ENCODE measurements at regions not wholly inside any gene's neighbourhood (a gene's known extent, or its start where the extent isn't known, plus 50 kb on each side); places are given as distances from the start of the nearest gene placed in this dataset.

- H2AFZ ChIP-seq (ENCODE audit: low read length): no peak overlapping the region
- H3K36me3 ChIP-seq (replicated peaks; ENCODE audit: insufficient read depth, low read length): no peaks in the 10 kb centered on the region
- TF ChIP-seq EZH2 (optimal IDR thresholded peaks at IDR 0.05; ENCODE audit: low read depth, low read length) (no peak), EZH2phosphoT487 (IDR thresholded peaks at IDR 0.05; ENCODE audit: low read length) (no peak)
- TF ChIP-seq, protein P1, sequence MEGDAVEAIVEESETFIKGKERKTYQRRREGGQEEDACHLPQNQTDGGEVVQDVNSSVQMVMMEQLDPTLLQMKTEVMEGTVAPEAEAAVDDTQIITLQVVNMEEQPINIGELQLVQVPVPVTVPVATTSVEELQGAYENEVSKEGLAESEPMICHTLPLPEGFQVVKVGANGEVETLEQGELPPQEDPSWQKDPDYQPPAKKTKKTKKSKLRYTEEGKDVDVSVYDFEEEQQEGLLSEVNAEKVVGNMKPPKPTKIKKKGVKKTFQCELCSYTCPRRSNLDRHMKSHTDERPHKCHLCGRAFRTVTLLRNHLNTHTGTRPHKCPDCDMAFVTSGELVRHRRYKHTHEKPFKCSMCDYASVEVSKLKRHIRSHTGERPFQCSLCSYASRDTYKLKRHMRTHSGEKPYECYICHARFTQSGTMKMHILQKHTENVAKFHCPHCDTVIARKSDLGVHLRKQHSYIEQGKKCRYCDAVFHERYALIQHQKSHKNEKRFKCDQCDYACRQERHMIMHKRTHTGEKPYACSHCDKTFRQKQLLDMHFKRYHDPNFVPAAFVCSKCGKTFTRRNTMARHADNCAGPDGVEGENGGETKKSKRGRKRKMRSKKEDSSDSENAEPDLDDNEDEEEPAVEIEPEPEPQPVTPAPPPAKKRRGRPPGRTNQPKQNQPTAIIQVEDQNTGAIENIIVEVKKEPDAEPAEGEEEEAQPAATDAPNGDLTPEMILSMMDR (IDR thresholded peaks at IDR 0.05; ENCODE audit: low read length): no peak
- no peak overlapping the region for H3K4me3 ChIP-seq (ENCODE audit: low read length)
- no peak overlapping the region for H3K27ac ChIP-seq (ENCODE audit: low read length)
- no peaks in the 10 kb centered on the region for H4K20me1 ChIP-seq (ENCODE audit: insufficient read depth, low read length)
- H3K9me2 ChIP-seq (replicated peaks; ENCODE audit: insufficient read depth, low read length): no peaks in the 10 kb centered on the region
- no peaks in the 10 kb centered on the region for H3F3A ChIP-seq (ENCODE audit: insufficient read depth, low read length)
- H3K79me2 ChIP-seq (ENCODE audit: low read length): no peaks in the 10 kb centered on the region
- DNase-seq: no peak
- H3K9ac ChIP-seq (ENCODE audit: low read length): no peak overlapping the region
- no peaks in the 10 kb centered on the region for H3K9me3 ChIP-seq (replicated peaks; ENCODE audit: insufficient read depth, low read length)
- H3K27me3 ChIP-seq (replicated peaks; ENCODE audit: insufficient read depth, low read length): no peaks in the 10 kb centered on the region
- no peaks in the 10 kb centered on the region for H3K4me1 ChIP-seq (ENCODE audit: low read length)
- H3K4me2 ChIP-seq (ENCODE audit: low read depth, low read length): no peak overlapping the region
Measured at GRCh38 chr9:28909526-28909925, 1336.2 kb upstream of the C9orf72 start.

GRCh38 chr9:28912621-28913020 lies 1339.3 kb upstream of the C9orf72 start:
- Histone ChIP-seq H3K9me2 (replicated peaks; ENCODE audit: insufficient read depth, low read length) (no peaks in the 10 kb centered on the region), H3K9me3 (replicated peaks; ENCODE audit: insufficient read depth, low read length) (no peaks in the 10 kb centered on the region), H4K20me1 (ENCODE audit: insufficient read depth, low read length) (no peaks in the 10 kb centered on the region), H3K27me3 (replicated peaks; ENCODE audit: insufficient read depth, low read length) (no peaks in the 10 kb centered on the region), H3K4me1 (ENCODE audit: low read length) (no peaks in the 10 kb centered on the region), H3K4me3 (ENCODE audit: low read length) (no peak overlapping the region), H3K9ac (ENCODE audit: low read length) (no peak overlapping the region), H3K79me2 (ENCODE audit: low read length) (no peaks in the 10 kb centered on the region), H3K27ac (ENCODE audit: low read length) (no peak overlapping the region), H3K4me2 (ENCODE audit: low read depth, low read length) (no peak overlapping the region), H2AFZ (ENCODE audit: low read length) (no peak overlapping the region), H3F3A (ENCODE audit: insufficient read depth, low read length) (no peaks in the 10 kb centered on the region), H3K36me3 (replicated peaks; ENCODE audit: insufficient read depth, low read length) (no peaks in the 10 kb centered on the region)
- TF ChIP-seq EZH2phosphoT487 (IDR thresholded peaks at IDR 0.05; ENCODE audit: low read length): no peak
- no peak for TF ChIP-seq EZH2 (optimal IDR thresholded peaks at IDR 0.05; ENCODE audit: low read depth, low read length)
- TF ChIP-seq, protein P1 (IDR thresholded peaks at IDR 0.05; ENCODE audit: low read length): no peak
- DNase-seq: no peak

DNA sequence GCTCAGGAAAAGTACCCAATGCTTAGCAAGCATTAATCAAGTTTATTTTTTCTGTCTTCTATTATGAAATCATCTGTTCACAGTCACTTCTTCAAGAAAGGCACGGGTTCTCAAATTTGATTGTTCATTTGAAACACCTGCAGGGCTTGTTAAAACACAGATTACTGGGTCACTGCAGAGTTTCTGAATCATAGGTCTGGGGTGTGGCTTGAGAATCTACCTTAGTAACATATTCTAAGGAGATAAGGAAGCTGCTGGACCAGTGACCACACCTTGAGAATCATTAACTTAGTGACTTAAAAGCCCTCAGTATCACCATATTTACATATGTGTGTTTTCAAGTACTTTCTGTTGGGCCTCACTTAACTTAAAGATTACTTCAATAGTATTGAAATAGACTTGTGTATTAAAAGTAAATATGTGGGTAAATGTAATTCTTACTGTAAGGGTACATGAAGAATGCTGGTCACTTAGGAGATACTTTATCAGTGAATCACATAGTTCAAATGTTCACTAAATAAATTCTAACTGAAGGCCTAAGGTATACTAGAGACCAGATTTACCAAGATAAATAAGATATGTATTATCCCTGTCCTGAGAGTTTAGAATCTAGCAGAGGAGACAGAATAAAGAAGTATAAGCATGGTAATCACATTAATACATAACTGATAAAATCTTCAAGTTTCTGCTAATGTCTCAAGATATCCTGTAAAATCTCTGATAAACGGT lies 1342.1 kb upstream of the C9orf72 start:
- Histone ChIP-seq H3K9ac (ENCODE audit: low read length) (no peak overlapping the region), H3K9me3 (replicated peaks; ENCODE audit: insufficient read depth, low read length) (no peaks in the 10 kb centered on the region), H3F3A (ENCODE audit: insufficient read depth, low read length) (no peaks in the 10 kb centered on the region), H3K4me3 (ENCODE audit: low read length) (no peak overlapping the region), H3K27me3 (replicated peaks; ENCODE audit: insufficient read depth, low read length) (no peaks in the 10 kb centered on the region), H4K20me1 (ENCODE audit: insufficient read depth, low read length) (no peaks in the 10 kb centered on the region), H2AFZ (ENCODE audit: low read length) (no peak overlapping the region), H3K9me2 (replicated peaks; ENCODE audit: insufficient read depth, low read length) (no peaks in the 10 kb centered on the region), H3K79me2 (ENCODE audit: low read length) (no peaks in the 10 kb centered on the region), H3K36me3 (replicated peaks; ENCODE audit: insufficient read depth, low read length) (no peaks in the 10 kb centered on the region), H3K4me1 (ENCODE audit: low read length) (no peaks in the 10 kb centered on the region), H3K27ac (ENCODE audit: low read length) (no peak overlapping the region), H3K4me2 (ENCODE audit: low read depth, low read length) (no peak overlapping the region)
- DNase-seq: no peak
- TF ChIP-seq EZH2phosphoT487 (IDR thresholded peaks at IDR 0.05; ENCODE audit: low read length) (no peak), EZH2 (optimal IDR thresholded peaks at IDR 0.05; ENCODE audit: low read depth, low read length) (no peak)
- TF ChIP-seq, protein P1 (IDR thresholded peaks at IDR 0.05; ENCODE audit: low read length): no peak
